Neural crest cell (in vitro differentiated cells): ENCODE measurements at regions not wholly inside any gene's neighbourhood (a gene's known extent, or its start where the extent isn't known, plus 50 kb on each side); places are given as distances from the start of the nearest gene placed in this dataset.

ENCODE experiments used
- DNase-seq: peaks from one replicate; pipeline ENCODE4 v3.0.0; 2021; ENCODE audit warnings: low read depth, mixed read lengths, low spot score
- H3K27ac Mint-ChIP-seq: one replicate; pipeline ENCODE4 v1.8.0; 2021; ENCODE audit warnings: mild to moderate bottlenecking, mixed read lengths; ENCODE audit not compliant: unreplicated experiment
- H3K27me3 Mint-ChIP-seq: 2 replicates; pipeline ENCODE4 v1.8.0; 2021; ENCODE audit warnings: low read depth, mild to moderate bottlenecking, mixed read lengths
- H3K36me3 Mint-ChIP-seq: 2 replicates; pipeline ENCODE4 v1.8.0; 2021; ENCODE audit warnings: low read depth, mild to moderate bottlenecking, mixed read lengths
- H3K4me1 Mint-ChIP-seq: 2 replicates; pipeline ENCODE4 v1.8.0; 2021; ENCODE audit warnings: mixed read lengths
- H3K4me3 Mint-ChIP-seq: one replicate; pipeline ENCODE4 v1.8.0; 2021; ENCODE audit warnings: mild to moderate bottlenecking, mixed read lengths
- H3K9me3 Mint-ChIP-seq: 2 replicates; pipeline ENCODE4 v1.8.0; 2021; ENCODE audit warnings: mixed read lengths
- TF ChIP-seq, protein P1 (sequence below): fragments of 200-600 bp; sonication (generic); conservative IDR thresholded peaks from 2 replicates; pipeline ENCODE4 v1.5.0; 2021; ENCODE audit warnings: antibody characterized with exemption, mild to moderate bottlenecking

DNA sequence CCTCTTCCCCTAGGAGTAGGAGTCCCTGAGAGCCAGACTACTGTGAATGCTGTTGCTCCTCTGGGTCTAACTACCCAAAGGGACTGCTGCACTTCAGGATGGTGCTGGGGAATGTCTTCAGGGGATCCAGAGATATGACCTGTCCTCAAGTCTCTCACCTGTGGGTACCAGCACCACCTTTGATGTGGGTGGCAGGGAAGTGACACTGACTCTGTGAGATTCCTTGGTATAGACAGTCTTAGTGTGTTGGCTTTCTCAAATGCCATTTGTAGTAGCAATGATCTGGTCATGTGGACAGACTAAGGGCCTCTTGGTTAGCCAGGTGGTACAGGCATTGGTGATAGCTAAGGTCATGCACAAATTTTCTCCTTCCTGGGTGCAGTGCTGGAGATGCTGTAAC, 108.9 kb upstream of the ADAMTS3 start:
- H3K4me1 Mint-ChIP-seq, result no peaks in the 10 kb centered on the region
- H3K36me3 Mint-ChIP-seq, result no peaks in the 10 kb centered on the region
- TF ChIP-seq, protein P1, sequence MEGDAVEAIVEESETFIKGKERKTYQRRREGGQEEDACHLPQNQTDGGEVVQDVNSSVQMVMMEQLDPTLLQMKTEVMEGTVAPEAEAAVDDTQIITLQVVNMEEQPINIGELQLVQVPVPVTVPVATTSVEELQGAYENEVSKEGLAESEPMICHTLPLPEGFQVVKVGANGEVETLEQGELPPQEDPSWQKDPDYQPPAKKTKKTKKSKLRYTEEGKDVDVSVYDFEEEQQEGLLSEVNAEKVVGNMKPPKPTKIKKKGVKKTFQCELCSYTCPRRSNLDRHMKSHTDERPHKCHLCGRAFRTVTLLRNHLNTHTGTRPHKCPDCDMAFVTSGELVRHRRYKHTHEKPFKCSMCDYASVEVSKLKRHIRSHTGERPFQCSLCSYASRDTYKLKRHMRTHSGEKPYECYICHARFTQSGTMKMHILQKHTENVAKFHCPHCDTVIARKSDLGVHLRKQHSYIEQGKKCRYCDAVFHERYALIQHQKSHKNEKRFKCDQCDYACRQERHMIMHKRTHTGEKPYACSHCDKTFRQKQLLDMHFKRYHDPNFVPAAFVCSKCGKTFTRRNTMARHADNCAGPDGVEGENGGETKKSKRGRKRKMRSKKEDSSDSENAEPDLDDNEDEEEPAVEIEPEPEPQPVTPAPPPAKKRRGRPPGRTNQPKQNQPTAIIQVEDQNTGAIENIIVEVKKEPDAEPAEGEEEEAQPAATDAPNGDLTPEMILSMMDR, result no peak
- H3K4me3 Mint-ChIP-seq, result no peak overlapping the region
- no peak for DNase-seq
- H3K27me3 Mint-ChIP-seq, result no peaks in the 10 kb centered on the region
- no peak overlapping the region for H3K27ac Mint-ChIP-seq
- no peaks in the 10 kb centered on the region for H3K9me3 Mint-ChIP-seq

DNA sequence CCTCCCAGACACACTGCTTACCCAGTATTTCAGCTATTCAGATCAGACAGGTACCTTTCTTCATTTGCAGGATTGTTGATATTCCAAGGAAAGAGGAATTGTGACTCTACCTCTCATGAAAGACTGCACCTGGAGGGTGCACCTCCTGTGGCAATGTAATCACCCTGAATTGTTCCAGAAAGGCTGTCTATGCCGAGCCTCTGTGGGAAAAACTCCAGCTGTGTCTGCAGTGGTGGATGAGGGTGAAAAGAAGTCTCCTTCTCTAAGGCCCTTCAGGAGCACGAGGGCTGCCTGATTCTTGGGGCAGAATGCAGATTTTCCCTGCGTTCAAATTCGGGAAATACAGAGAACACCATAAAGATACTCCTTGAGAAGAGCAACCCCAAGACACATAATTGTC, 108.2 kb upstream of the ADAMTS3 start:
- no peak for DNase-seq
- Mint-ChIP-seq H3K9me3 (peaks cover 6% of the 10 kb centered on the region), H3K4me3 (no peak overlapping the region), H3K36me3 (peaks cover 3% of the 10 kb centered on the region), H3K4me1 (no peaks in the 10 kb centered on the region), H3K27ac (no peak overlapping the region), H3K27me3 (no peaks in the 10 kb centered on the region)
- TF ChIP-seq, protein P1, result no peak

DNA sequence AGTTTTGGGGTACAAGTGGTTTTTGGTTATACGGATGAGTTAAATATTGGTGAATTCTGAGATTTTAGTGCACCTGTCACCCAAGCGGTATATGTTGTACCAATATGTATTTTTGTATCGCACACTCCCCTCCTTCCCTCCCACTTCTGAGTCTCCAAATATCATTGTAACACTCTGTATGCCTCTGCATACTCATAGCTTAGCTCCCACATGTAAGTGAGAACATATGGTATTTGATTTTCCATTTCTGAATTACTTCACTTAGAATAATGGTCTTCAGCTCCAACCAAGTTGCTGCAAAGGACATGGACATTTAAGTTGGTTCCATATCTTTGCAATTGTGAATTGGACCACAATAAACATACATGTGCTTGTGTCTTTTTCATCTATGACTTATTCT, 103.0 kb upstream of the ADAMTS3 start:
- TF ChIP-seq, protein P1, result no peak
- no peaks in the 10 kb centered on the region for H3K27me3 Mint-ChIP-seq
- peaks cover 15% of the 10 kb centered on the region for H3K4me1 Mint-ChIP-seq
- no peak overlapping the region for H3K4me3 Mint-ChIP-seq
- no peak overlapping the region for H3K27ac Mint-ChIP-seq
- peaks cover 3% of the 10 kb centered on the region for H3K36me3 Mint-ChIP-seq
- H3K9me3 Mint-ChIP-seq, result peaks cover 12% of the 10 kb centered on the region
- DNase-seq, result no peak

DNA sequence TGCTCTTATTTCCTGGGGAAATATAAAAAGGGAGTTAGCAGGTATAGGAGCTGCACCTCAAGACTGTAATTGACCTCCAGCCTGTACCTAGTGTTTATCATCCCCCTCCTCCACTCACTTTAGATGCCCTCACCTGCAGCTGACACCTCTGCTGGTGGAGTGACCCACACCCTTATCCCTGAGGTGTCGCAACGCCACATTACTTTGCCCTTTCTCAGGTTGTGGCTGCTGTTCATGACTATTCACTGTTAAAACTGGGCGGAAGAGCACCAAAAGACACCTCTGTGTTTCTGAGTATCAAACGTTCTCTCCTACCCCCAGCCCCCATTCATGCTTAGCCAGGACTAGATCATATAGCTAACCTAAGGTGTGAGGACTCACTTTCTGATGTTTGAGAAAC, 101.5 kb upstream of the ADAMTS3 start:
- Mint-ChIP-seq H3K4me3 (no peak overlapping the region), H3K4me1 (peaks cover 19% of the 10 kb centered on the region), H3K36me3 (peaks cover 3% of the 10 kb centered on the region), H3K27ac (no peak overlapping the region), H3K27me3 (no peaks in the 10 kb centered on the region), H3K9me3 (peaks cover 12% of the 10 kb centered on the region)
- TF ChIP-seq, protein P1, result no peak
- DNase-seq, result no peak

DNA sequence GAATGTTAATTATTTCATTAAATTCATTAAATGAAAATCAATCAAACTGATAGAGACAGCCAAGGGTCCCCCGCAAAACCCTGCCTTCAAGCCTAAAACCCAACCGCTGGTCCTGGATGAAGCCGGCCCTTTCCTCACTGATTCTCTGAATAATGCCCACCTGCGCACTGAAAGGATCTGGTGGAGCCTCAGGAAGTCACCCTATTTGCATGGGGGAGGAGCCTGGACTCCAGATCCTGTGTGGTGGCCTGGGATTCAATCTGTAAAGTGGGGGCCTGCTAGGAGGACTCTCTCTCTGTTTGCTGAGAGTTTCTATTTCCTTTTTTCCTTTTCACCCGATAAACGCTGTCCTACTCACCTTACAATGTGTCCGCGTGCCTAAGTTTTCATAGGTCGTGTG, 97.9 kb upstream of the ADAMTS3 start:
- H3K36me3 Mint-ChIP-seq, result no peaks in the 10 kb centered on the region
- no peaks in the 10 kb centered on the region for H3K27me3 Mint-ChIP-seq
- peaks cover 3% of the 10 kb centered on the region for H3K9me3 Mint-ChIP-seq
- TF ChIP-seq, protein P1, result no peak
- no peak overlapping the region for H3K4me3 Mint-ChIP-seq
- H3K27ac Mint-ChIP-seq, result no peak overlapping the region
- peaks cover 50% of the 10 kb centered on the region for H3K4me1 Mint-ChIP-seq
- DNase-seq, result no peak
